Testis (tissue), 2 donors: ENCODE measurements at regions not wholly inside any gene's neighbourhood (a gene's known extent, or its start where the extent isn't known, plus 50 kb on each side); places are given as distances from the start of the nearest gene placed in this dataset.

Source experiments
- POLR2A ChIP-seq: fragments of 450-650 bp; IDR thresholded peaks from one replicate; pipeline ENCODE4 v1.6.1; 2017; ENCODE audit warnings: antibody characterized with exemption, mild to moderate bottlenecking, moderate library complexity
- TF ChIP-seq, protein P1 (sequence below), 3 experiments: fragments of 450-650 bp in 2 of 3; fragments of 200-600 bp in 1 of 3; sonication (generic) in 1 of 3; IDR thresholded peaks; one replicate each; pipeline ENCODE4 v1.5.1; 2016 to 2019; ENCODE audit warnings: antibody characterized with exemption in 3 of 3, mild to moderate bottlenecking in 2 of 3, moderate library complexity in 1 of 3

- TF ChIP-seq, protein P1, sequence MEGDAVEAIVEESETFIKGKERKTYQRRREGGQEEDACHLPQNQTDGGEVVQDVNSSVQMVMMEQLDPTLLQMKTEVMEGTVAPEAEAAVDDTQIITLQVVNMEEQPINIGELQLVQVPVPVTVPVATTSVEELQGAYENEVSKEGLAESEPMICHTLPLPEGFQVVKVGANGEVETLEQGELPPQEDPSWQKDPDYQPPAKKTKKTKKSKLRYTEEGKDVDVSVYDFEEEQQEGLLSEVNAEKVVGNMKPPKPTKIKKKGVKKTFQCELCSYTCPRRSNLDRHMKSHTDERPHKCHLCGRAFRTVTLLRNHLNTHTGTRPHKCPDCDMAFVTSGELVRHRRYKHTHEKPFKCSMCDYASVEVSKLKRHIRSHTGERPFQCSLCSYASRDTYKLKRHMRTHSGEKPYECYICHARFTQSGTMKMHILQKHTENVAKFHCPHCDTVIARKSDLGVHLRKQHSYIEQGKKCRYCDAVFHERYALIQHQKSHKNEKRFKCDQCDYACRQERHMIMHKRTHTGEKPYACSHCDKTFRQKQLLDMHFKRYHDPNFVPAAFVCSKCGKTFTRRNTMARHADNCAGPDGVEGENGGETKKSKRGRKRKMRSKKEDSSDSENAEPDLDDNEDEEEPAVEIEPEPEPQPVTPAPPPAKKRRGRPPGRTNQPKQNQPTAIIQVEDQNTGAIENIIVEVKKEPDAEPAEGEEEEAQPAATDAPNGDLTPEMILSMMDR (IDR thresholded peaks at IDR 0.05): no peak
- no peak for TF ChIP-seq POLR2A
These were observed 223.1 kb downstream of the GPR37 start for GRCh38 chr7:124542476-124542875.
